Transverse colon (tissue), 4 donors: ENCODE measurements at regions not wholly inside any gene's neighbourhood (a gene's known extent, or its start where the extent isn't known, plus 50 kb on each side); places are given as distances from the start of the nearest gene placed in this dataset.

Experiments
- DNase-seq: peaks from one replicate; pipeline ENCODE4 v3.0.0-alpha.2; 2019
- H3K27ac ChIP-seq, 4 donors: fragments of 200-600 bp; sonication (generic); 2 replicates each; pipeline ENCODE4 v1.5.1; 2016 to 2018; ENCODE audit warnings: inconsistent platforms in 4 of 4
- H3K27me3 ChIP-seq: fragments of 200-600 bp; sonication (generic); 2 replicates; pipeline ENCODE4 v1.5.1; 2017; ENCODE audit warnings: inconsistent platforms
- H3K36me3 ChIP-seq, 4 donors: fragments of 200-600 bp; sonication (generic); 2 replicates each; pipeline ENCODE4 v1.5.1; 2017 to 2019; ENCODE audit warnings: inconsistent platforms in 4 of 4
- H3K4me1 ChIP-seq, 4 donors: fragments of 200-600 bp; sonication (generic); 2 replicates each; pipeline ENCODE4 v1.5.1; 2017 to 2020; ENCODE audit warnings: inconsistent platforms in 4 of 4
- H3K4me3 ChIP-seq, 4 donors: fragments of 200-600 bp; sonication (generic); 1 replicate in 1 of 4; 2 replicates in 3 of 4; pipeline versions ENCODE4 v1.5.1 to v1.6.1; 2017 to 2019; ENCODE audit warnings: inconsistent platforms in 4 of 4
- H3K9me3 ChIP-seq, 2 donors: fragments of 200-600 bp; sonication (generic); 2 replicates each; pipeline ENCODE4 v1.5.1; 2017 to 2019; ENCODE audit warnings: inconsistent platforms in 2 of 2
- EP300 ChIP-seq: sonication (generic); formaldehyde crosslinking; IDR thresholded peaks from one replicate; pipeline ENCODE4 v1.6.1; 2017; ENCODE audit warnings: antibody characterized with exemption, low read depth
- POLR2A ChIP-seq: fragments of 450-650 bp; IDR thresholded peaks from one replicate; pipeline ENCODE4 v1.6.1; 2016; ENCODE audit warnings: antibody characterized with exemption, mild to moderate bottlenecking, moderate library complexity
- POLR2AphosphoS5 ChIP-seq, 3 donors: sonication (generic); formaldehyde crosslinking; IDR thresholded peaks; one replicate each; pipeline ENCODE4 v1.6.1; 2016; ENCODE audit warnings: antibody characterized with exemption in 3 of 3
- WGBS, 2 donors: methylation state at CpG; one replicate each; pipeline ENCODE4 v1.1.5; 2018; ENCODE audit warnings: low coverage in 1 of 2; 5-methylcytosine and 5-hydroxymethylcytosine counted together
- in situ Hi-C, 4 donors: fragments of 200-750 bp; cut with MboI; loops; one replicate each; pipeline versions ENCODE4 v1.15.0 to v1.15.1; 2017; ENCODE audit warnings: low sequenced_read_pairs in 3 of 4, low pct_ligation_motif_present in 1 of 4, low pct_unique_long_range_greater_than_20kb in 1 of 4
- intact Hi-C: fragments of 100-400 bp; cut with DNase I; formaldehyde crosslinking; loops from one replicate; pipeline ENCODE4 v1.15.1; 2023; ENCODE audit warnings: low total_unique reads
- TF ChIP-seq, protein P1 (sequence below), 5 experiments: fragments of 200-600 bp in 3 of 5; fragments of 450-650 bp in 2 of 5; sonication (generic) in 3 of 5; IDR thresholded peaks; 1 replicate in 2 of 5; 2 replicates in 3 of 5; pipeline ENCODE4 v1.5.1; 2016 to 2017; ENCODE audit warnings: antibody characterized with exemption in 5 of 5, inconsistent platforms in 3 of 5, mild to moderate bottlenecking in 2 of 5, moderate library complexity in 1 of 5

DNA sequence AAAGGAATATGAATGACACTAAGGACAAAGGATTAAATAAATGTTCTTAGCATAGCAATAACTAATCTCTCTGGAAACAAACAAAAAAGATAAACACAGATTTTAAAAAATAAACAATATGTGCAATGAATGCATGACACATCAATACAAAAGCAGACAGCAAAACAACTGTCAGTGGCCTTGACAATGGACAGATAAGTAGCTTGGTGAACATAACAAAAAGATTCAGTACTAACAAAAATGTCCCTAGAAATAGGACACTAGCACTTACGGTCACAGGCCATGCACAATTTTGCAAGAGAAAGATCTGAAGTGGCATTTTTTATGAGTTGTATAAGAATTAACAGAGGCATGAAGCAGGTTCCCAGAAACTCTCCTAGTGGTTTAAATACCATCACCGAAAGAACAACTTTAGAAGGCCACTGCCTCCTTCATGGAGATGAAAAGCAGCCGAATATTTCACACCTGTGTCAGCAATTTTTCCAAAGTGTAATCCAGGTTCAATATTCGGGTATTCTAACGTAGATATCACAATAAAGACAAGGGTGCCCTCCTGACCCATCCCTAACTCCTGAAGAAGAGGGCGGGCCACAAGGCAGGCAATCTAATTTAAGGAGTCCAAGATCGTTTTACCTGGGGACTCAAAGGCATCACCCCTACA is 231.3 kb upstream of the MKLN1 start:
- 80 to 85% methylated on average over 5 to 7 of the region's 7 CpGs for WGBS, 2 donors
- Histone ChIP-seq H3K4me1 (peaks cover 16 to 73% (median 29%) of the 10 kb centered on the region in 4 donors), H3K9me3 (no peaks in the 10 kb centered on the region), H3K27ac (no peak overlapping the region), H3K27me3 (no peaks in the 10 kb centered on the region), H3K36me3 (no peaks in the 10 kb centered on the region), H3K4me3 (no peak overlapping the region)
- intact Hi-C loops: no loop called here
- DNase-seq: no peak
- no peak for TF ChIP-seq POLR2AphosphoS5 (IDR thresholded peaks at IDR 0.05)
- TF ChIP-seq, protein P1, sequence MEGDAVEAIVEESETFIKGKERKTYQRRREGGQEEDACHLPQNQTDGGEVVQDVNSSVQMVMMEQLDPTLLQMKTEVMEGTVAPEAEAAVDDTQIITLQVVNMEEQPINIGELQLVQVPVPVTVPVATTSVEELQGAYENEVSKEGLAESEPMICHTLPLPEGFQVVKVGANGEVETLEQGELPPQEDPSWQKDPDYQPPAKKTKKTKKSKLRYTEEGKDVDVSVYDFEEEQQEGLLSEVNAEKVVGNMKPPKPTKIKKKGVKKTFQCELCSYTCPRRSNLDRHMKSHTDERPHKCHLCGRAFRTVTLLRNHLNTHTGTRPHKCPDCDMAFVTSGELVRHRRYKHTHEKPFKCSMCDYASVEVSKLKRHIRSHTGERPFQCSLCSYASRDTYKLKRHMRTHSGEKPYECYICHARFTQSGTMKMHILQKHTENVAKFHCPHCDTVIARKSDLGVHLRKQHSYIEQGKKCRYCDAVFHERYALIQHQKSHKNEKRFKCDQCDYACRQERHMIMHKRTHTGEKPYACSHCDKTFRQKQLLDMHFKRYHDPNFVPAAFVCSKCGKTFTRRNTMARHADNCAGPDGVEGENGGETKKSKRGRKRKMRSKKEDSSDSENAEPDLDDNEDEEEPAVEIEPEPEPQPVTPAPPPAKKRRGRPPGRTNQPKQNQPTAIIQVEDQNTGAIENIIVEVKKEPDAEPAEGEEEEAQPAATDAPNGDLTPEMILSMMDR (IDR thresholded peaks at IDR 0.05): no peak
- in situ Hi-C loops: no loop called here

DNA sequence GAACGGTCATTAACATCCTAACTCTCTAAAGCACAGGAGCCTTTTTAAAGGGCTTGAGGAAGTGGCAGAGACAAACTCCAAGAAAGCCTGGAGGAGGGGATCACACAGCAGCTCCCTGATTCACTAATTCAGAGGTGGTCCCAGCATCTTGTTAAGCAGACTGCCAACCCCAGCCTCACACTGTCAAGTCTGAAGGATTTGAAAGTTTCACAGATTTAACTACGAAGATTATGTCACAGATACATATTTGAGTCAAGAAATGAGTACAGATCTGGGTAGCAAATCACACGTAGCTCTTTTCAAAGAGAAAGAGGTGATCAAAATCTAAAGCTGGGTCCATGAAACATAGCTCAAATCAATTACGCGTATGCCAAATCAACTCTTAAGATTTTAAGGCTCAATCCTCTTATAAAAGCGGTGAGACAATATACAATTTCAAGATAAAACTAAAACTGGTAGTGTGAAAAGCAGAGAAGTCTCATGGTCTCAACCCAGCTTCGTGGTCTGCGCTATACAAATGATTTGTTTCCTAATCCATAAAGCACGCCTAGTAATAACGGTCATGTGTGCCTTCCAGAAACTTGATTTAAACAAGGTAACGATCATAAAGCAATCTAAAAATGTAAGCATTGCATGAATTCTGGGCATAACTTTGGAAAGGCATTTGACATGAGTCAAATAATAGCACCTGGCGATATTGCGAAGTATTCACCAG is 229.9 kb upstream of the MKLN1 start:
- TF ChIP-seq POLR2AphosphoS5 (IDR thresholded peaks at IDR 0.05): no peak
- no peak for TF ChIP-seq EP300
- in situ Hi-C loops (no loop called here), intact Hi-C loops (no loop called here)
- WGBS, 2 donors: 62 to 74% methylated on average over 7 to 13 of the region's 13 CpGs
- H3K4me1 ChIP-seq: peaks cover 14 to 67% (median 21%) of the 10 kb centered on the region in 4 donors
- no peak overlapping the region for H3K4me3 ChIP-seq
- H3K27ac ChIP-seq: no peak overlapping the region
- no peak for DNase-seq
- no peaks in the 10 kb centered on the region for H3K36me3 ChIP-seq
- H3K9me3 ChIP-seq: no peaks in the 10 kb centered on the region
- H3K27me3 ChIP-seq: no peaks in the 10 kb centered on the region

DNA sequence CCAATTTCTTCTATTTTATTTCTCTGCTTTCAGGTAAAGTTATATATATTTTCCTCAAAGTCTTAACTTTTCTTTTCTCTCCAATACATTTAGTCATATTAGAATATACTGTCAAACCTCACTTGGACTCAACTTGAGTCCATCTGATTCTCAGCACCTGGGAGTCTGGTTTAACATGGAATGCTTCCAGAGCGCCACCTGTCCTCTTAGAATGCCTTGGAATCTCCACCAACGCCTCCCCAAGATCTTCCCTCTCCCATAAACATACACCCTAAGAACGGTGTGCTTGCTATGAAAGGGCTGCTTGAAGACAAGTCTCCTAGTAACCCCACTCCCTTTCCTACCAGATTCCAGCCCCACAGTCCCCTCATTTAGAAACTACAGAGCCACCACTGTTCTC is 229.1 kb upstream of the MKLN1 start:
- Histone ChIP-seq H3K27ac (no peak overlapping the region), H3K9me3 (no peaks in the 10 kb centered on the region), H3K4me1 (peaks cover 14 to 68% (median 22%) of the 10 kb centered on the region in 4 donors), H3K4me3 (no peak overlapping the region), H3K36me3 (no peaks in the 10 kb centered on the region), H3K27me3 (no peaks in the 10 kb centered on the region)
- WGBS, 2 donors: 70 to 100% methylated on average over 1 to 3 of the region's 3 CpGs
- in situ Hi-C loops: no loop called here
- TF ChIP-seq, protein P1 (IDR thresholded peaks at IDR 0.05): no peak
- TF ChIP-seq EP300 (no peak), POLR2AphosphoS5 (IDR thresholded peaks at IDR 0.05) (no peak), POLR2A (no peak)
- intact Hi-C loops: no loop called here
- DNase-seq: no peak

DNA sequence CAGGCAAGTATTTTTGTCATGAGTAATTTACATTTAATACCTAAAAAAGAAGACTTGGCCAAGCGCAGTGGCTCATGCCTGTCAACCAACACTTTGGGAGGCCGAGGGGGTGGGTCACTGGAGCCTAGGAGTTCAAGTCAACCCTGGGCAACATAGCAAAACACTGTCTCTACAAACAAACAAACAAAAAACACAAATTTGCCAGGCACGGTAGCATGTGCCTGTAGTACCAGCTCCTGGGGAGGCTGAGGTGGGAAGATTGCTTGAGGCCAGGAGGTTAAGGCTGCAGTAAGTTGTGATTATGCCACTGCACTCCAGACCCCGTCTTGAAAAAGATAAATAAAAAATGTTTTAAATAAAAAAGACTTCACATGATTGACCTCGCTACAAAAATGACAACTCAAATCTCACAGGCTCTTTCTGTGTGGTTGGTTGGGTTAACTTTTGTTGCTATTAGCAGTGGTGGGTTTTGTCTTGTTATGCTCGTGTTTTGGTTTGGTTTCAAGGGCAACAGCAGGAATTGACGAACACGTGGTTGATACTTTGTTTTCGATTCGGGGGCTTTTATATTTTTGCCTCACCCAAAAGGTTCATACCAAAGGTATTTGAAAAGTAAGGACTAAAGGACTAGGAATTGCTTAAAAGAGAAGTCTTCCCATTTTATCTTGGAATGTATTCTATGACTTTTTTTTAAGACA is 227.2 kb upstream of the MKLN1 start:
- in situ Hi-C loops: loop anchor here in 2 of 4 donors (25.0 kb wide), 2 partner anchors 212 to 312 kb away; no protein-coding TSS in a partner anchor
- intact Hi-C loops: loop anchor here (10.0 kb wide), 1 partner anchor 1366 kb away; no protein-coding TSS in a partner anchor
- no peak for DNase-seq
- Histone ChIP-seq H3K36me3 (no peaks in the 10 kb centered on the region), H3K27me3 (no peaks in the 10 kb centered on the region), H3K4me1 (peaks cover 14 to 87% (median 27%) of the 10 kb centered on the region in 4 donors), H3K27ac (no peak overlapping the region), H3K4me3 (no peak overlapping the region), H3K9me3 (no peaks in the 10 kb centered on the region)
- 66 to 69% methylated on average over 8 to 10 of the region's 10 CpGs for WGBS, 2 donors
- TF ChIP-seq EP300: no peak
- TF ChIP-seq, protein P1 (IDR thresholded peaks at IDR 0.05): no peak
- no peak for TF ChIP-seq POLR2A
- TF ChIP-seq POLR2AphosphoS5 (IDR thresholded peaks at IDR 0.05): no peak
